H1 (cell line): ENCODE measurements at regions not wholly inside any gene's neighbourhood (a gene's known extent, or its start where the extent isn't known, plus 50 kb on each side); places are given as distances from the start of the nearest gene placed in this dataset.

Source experiments
- KDM1A ChIP-seq: fragments of 200-600, 300-600 bp; sonication (generic); IDR thresholded peaks from 2 replicates; pipeline ENCODE4 v1.7.1; 2016; ENCODE audit warnings: mild to moderate bottlenecking, low read length, borderline replicate concordance
- POLR2A ChIP-seq, 2 experiments: IDR thresholded peaks; 1 replicate in 1 of 2; 2 replicates in 1 of 2; pipeline ENCODE4 v1.6.1; 2011; ENCODE audit warnings: low read depth in 2 of 2, low read length in 2 of 2, mild to moderate bottlenecking in 2 of 2; ENCODE audit errors: control extremely low read depth in 1 of 2
- POLR2AphosphoS5 ChIP-seq: IDR thresholded peaks from 2 replicates; pipeline ENCODE4 v1.6.1; 2011; ENCODE audit warnings: low read depth, low read length
- TF ChIP-seq, protein P1 (sequence below), 3 experiments: IDR thresholded peaks; 1 replicate in 2 of 3; 2 replicates in 1 of 3; pipeline versions ENCODE4 v1.5.1 to v1.6.1; 2011; ENCODE audit warnings: low read length in 3 of 3, mild to moderate bottlenecking in 3 of 3, inconsistent platforms in 2 of 3, low read depth in 1 of 3, moderate library complexity in 1 of 3; ENCODE audit not compliant: insufficient read depth in 1 of 3; ENCODE audit errors: control extremely low read depth in 1 of 3

DNA sequence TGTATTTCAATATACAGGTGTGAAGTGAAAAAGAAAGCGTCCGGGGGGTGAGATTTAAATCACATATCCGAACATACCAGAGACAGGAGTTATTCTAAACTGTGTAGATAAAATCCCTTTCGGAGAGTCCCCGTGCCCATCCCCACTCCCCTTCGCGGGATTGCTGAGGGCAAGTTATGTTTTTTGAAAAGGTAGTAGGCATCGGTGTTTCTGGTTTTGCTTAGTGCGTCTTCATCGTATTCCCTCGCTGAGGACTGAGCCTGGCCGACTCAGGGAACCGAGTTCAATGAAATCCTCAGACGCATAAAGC lies 583.4 kb downstream of the ZEB2 start:
- TF ChIP-seq, protein P1, sequence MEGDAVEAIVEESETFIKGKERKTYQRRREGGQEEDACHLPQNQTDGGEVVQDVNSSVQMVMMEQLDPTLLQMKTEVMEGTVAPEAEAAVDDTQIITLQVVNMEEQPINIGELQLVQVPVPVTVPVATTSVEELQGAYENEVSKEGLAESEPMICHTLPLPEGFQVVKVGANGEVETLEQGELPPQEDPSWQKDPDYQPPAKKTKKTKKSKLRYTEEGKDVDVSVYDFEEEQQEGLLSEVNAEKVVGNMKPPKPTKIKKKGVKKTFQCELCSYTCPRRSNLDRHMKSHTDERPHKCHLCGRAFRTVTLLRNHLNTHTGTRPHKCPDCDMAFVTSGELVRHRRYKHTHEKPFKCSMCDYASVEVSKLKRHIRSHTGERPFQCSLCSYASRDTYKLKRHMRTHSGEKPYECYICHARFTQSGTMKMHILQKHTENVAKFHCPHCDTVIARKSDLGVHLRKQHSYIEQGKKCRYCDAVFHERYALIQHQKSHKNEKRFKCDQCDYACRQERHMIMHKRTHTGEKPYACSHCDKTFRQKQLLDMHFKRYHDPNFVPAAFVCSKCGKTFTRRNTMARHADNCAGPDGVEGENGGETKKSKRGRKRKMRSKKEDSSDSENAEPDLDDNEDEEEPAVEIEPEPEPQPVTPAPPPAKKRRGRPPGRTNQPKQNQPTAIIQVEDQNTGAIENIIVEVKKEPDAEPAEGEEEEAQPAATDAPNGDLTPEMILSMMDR (IDR thresholded peaks at IDR 0.05; ENCODE audit: control extremely low read depth in 1 of 3, insufficient read depth in 1 of 3, low read depth in 1 of 3, low read length in 3 of 3): no peak
- TF ChIP-seq POLR2AphosphoS5 (no peak), POLR2A (IDR thresholded peaks at IDR 0.05; ENCODE audit: control extremely low read depth in 1 of 2, low read depth in 2 of 2, low read length in 2 of 2) (no peak), KDM1A (no peak)
